HEK293T (cell line): ENCODE measurements at regions not wholly inside any gene's neighbourhood (a gene's known extent, or its start where the extent isn't known, plus 50 kb on each side); places are given as distances from the start of the nearest gene placed in this dataset.

ENCODE experiments used
- ARNT ChIP-seq: fragments of 450-650 bp; IDR thresholded peaks from 2 replicates; pipeline ENCODE4 v1.6.1; 2017; ENCODE audit warnings: mild to moderate bottlenecking
- BHLHE40 ChIP-seq: fragments of 450-650 bp; IDR thresholded peaks from 2 replicates; pipeline ENCODE4 v1.6.1; 2016; ENCODE audit warnings: mild to moderate bottlenecking, moderate library complexity, borderline replicate concordance
- ELF4 ChIP-seq: fragments of 450-650 bp; IDR thresholded peaks from 2 replicates; pipeline ENCODE4 v1.6.1; 2017; ENCODE audit warnings: antibody characterized with exemption
- FOXA1 ChIP-seq: fragments of 450-650 bp; IDR thresholded peaks from 2 replicates; pipeline ENCODE4 v1.6.1; 2016; ENCODE audit warnings: mild to moderate bottlenecking
- FOXK2 ChIP-seq: fragments of 450-650 bp; IDR thresholded peaks from 2 replicates; pipeline ENCODE4 v1.6.1; 2016; ENCODE audit warnings: mild to moderate bottlenecking
- FOXM1 ChIP-seq: fragments of 450-650 bp; IDR thresholded peaks from 2 replicates; pipeline ENCODE4 v1.6.1; 2017; ENCODE audit warnings: mild to moderate bottlenecking, borderline replicate concordance
- L3MBTL2 ChIP-seq: fragments of 450-650 bp; conservative IDR thresholded peaks from 2 replicates; pipeline ENCODE4 v1.6.1; 2016; ENCODE audit warnings: mild to moderate bottlenecking
- NFRKB ChIP-seq: fragments of 450-650 bp; IDR thresholded peaks from 2 replicates; pipeline ENCODE4 v1.6.1; 2016; ENCODE audit warnings: mild to moderate bottlenecking, moderate library complexity
- PKNOX1 ChIP-seq: fragments of 450-650 bp; IDR thresholded peaks from 2 replicates; pipeline ENCODE4 v1.6.1; 2016
- SP1 ChIP-seq: fragments of 450-650 bp; IDR thresholded peaks from 2 replicates; pipeline ENCODE4 v1.6.1; 2017
- SUZ12 ChIP-seq: fragments of 450-650 bp; IDR thresholded peaks from 2 replicates; pipeline ENCODE4 v1.6.1; 2016; ENCODE audit warnings: mild to moderate bottlenecking
- TARDBP ChIP-seq: fragments of 450-650 bp; IDR thresholded peaks from 2 replicates; pipeline ENCODE4 v1.6.1; 2016
- ZNF384 ChIP-seq: fragments of 450-650 bp; IDR thresholded peaks from 2 replicates; pipeline ENCODE4 v1.6.1; 2016

- no peak for TF ChIP-seq SUZ12
- TF ChIP-seq NFRKB, result no peak
- no peak for TF ChIP-seq ARNT
- TF ChIP-seq TARDBP, result no peak
- no peak for TF ChIP-seq BHLHE40
- no peak for TF ChIP-seq ELF4
- TF ChIP-seq FOXA1, result no peak
- TF ChIP-seq ZNF384, result no peak
- no peak for TF ChIP-seq SP1
- no peak for TF ChIP-seq FOXK2
- TF ChIP-seq L3MBTL2, result no peak
- TF ChIP-seq PKNOX1, result no peak
- TF ChIP-seq FOXM1, result no peak
These were observed 336.9 kb upstream of the UMPS start for GRCh38 chr3:124393340-124393739.
